WTC11 (cell line): ENCODE measurements at regions not wholly inside any gene's neighbourhood (a gene's known extent, or its start where the extent isn't known, plus 50 kb on each side); places are given as distances from the start of the nearest gene placed in this dataset.
A peak's percentile ranks its signal among the peaks of the same experiment; 100 is the strongest.

Experiments
- ATAC-seq: fragments of 200-7000 bp; cut with Tn5 transposase; 2 replicates; pipeline ENCODE4 v1.10.0; 2021; ENCODE audit warnings: mild to moderate bottlenecking, moderate library complexity
- CTCF ChIA-PET: fragments of 300-600 bp; sonication (Branson Sonifier 250); formaldehyde crosslinking; loops from one replicate; lab custom pipeline; 2021; ENCODE audit warnings: antibody characterized with exemption; lab: Charles Lee
- POLR2A ChIA-PET: fragments of 350-600 bp; sonication (Branson Sonifier 250); formaldehyde crosslinking; loops from one replicate; lab custom pipeline; 2021; ENCODE audit warnings: antibody characterized with exemption; lab: Charles Lee
- DNase-seq: peaks from one replicate; pipeline ENCODE4 v3.0.0; 2021; ENCODE audit warnings: low spot score
- H3K27ac Mint-ChIP-seq: 2 replicates; pipeline ENCODE4 v1.8.0; 2021; ENCODE audit warnings: mixed read lengths
- H3K27me3 Mint-ChIP-seq: 2 replicates; pipeline ENCODE4 v1.8.0; 2021; ENCODE audit warnings: low read depth, mild to moderate bottlenecking, moderate library complexity, mixed read lengths
- H3K36me3 Mint-ChIP-seq: 2 replicates; pipeline ENCODE4 v1.8.0; 2021; ENCODE audit warnings: mixed read lengths
- H3K4me1 Mint-ChIP-seq: 2 replicates; pipeline ENCODE4 v1.8.0; 2022; ENCODE audit warnings: mixed read lengths
- H3K4me3 Mint-ChIP-seq: 2 replicates; pipeline ENCODE4 v1.8.0; 2021; ENCODE audit warnings: mild to moderate bottlenecking, moderate library complexity, mixed read lengths
- H3K9me3 Mint-ChIP-seq: 2 replicates; pipeline ENCODE4 v1.8.0; 2021; ENCODE audit warnings: mixed read lengths
- ELF4 ChIP-seq: sonication (generic); formaldehyde crosslinking; IDR thresholded peaks from 2 replicates; pipeline ENCODE4 v1.8.1; 2022; ENCODE audit warnings: low read depth, mild to moderate bottlenecking, moderate library complexity, missing genetic modification reagents
- EMX1 ChIP-seq: fragments of 250-450 bp; sonication (Bioruptor Pico); IDR thresholded peaks from 2 replicates; pipeline ENCODE4 v1.8.0; 2021; ENCODE audit warnings: mild to moderate bottlenecking
- FOXP1 ChIP-seq: sonication (generic); formaldehyde crosslinking; IDR thresholded peaks from 2 replicates; pipeline ENCODE4 v1.8.0; 2022; ENCODE audit warnings: missing genetic modification reagents, mild to moderate bottlenecking, moderate library complexity, borderline replicate concordance
- GTF2I ChIP-seq: fragments of 250-450 bp; sonication (Bioruptor Pico); conservative IDR thresholded peaks from 2 replicates; pipeline ENCODE4 v1.4.0; 2021; ENCODE audit warnings: mild to moderate bottlenecking
- NFE2L1 ChIP-seq: sonication (generic); formaldehyde crosslinking; IDR thresholded peaks from 2 replicates; pipeline ENCODE4 v1.8.1; 2023; ENCODE audit warnings: missing genetic modification reagents
- SMAD3 ChIP-seq: sonication (generic); formaldehyde crosslinking; IDR thresholded peaks from 2 replicates; pipeline ENCODE4 v1.8.0; 2022; ENCODE audit warnings: missing genetic modification reagents, mild to moderate bottlenecking, borderline replicate concordance
- ZBTB43 ChIP-seq: sonication (generic); formaldehyde crosslinking; IDR thresholded peaks from 2 replicates; pipeline ENCODE4 v1.8.1; 2023; ENCODE audit warnings: mild to moderate bottlenecking, missing genetic modification reagents
- ZNF416 ChIP-seq: fragments of 250-450 bp; sonication (Bioruptor Pico); IDR thresholded peaks from 2 replicates; pipeline ENCODE4 v1.9.0; 2021; ENCODE audit warnings: mild to moderate bottlenecking, inconsistent platforms
- ZNF423 ChIP-seq: fragments of 250-450 bp; sonication (Bioruptor Pico); IDR thresholded peaks from 2 replicates; pipeline ENCODE4 v2.1.2; 2022; ENCODE audit warnings: mild to moderate bottlenecking, moderate library complexity
- TF ChIP-seq, protein P1 (sequence below): fragments of 200-600 bp; IDR thresholded peaks from 2 replicates; pipeline ENCODE4 v1.8.0; 2022; ENCODE audit warnings: antibody characterized with exemption
- TF ChIP-seq, protein P2 (sequence below): sonication (generic); formaldehyde crosslinking; IDR thresholded peaks from 2 replicates; pipeline ENCODE4 v1.8.0; 2022; ENCODE audit warnings: mild to moderate bottlenecking, missing genetic modification reagents
- TF ChIP-seq, protein P3 (sequence below): sonication (generic); formaldehyde crosslinking; IDR thresholded peaks from 2 replicates; pipeline ENCODE4 v1.8.1; 2023; ENCODE audit warnings: mild to moderate bottlenecking, missing genetic modification reagents, moderate library complexity

- H3K27me3 Mint-ChIP-seq = no peaks in the 10 kb centered on the region; the same call in 1 of the 2 replicates
- TF ChIP-seq, protein P1, sequence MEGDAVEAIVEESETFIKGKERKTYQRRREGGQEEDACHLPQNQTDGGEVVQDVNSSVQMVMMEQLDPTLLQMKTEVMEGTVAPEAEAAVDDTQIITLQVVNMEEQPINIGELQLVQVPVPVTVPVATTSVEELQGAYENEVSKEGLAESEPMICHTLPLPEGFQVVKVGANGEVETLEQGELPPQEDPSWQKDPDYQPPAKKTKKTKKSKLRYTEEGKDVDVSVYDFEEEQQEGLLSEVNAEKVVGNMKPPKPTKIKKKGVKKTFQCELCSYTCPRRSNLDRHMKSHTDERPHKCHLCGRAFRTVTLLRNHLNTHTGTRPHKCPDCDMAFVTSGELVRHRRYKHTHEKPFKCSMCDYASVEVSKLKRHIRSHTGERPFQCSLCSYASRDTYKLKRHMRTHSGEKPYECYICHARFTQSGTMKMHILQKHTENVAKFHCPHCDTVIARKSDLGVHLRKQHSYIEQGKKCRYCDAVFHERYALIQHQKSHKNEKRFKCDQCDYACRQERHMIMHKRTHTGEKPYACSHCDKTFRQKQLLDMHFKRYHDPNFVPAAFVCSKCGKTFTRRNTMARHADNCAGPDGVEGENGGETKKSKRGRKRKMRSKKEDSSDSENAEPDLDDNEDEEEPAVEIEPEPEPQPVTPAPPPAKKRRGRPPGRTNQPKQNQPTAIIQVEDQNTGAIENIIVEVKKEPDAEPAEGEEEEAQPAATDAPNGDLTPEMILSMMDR = peak; percentile 45; the same call in 1 of the 2 replicates
- TF ChIP-seq, protein P2, sequence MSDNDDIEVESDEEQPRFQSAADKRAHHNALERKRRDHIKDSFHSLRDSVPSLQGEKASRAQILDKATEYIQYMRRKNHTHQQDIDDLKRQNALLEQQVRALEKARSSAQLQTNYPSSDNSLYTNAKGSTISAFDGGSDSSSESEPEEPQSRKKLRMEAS (CRISPR knock-in tag) = no peak
- TF ChIP-seq, all 79 proteins: peak for 1
- H3K27ac Mint-ChIP-seq = no peak overlapping the region
- H3K4me1 Mint-ChIP-seq = peaks cover 17% of the 10 kb centered on the region
- ChIA-PET POLR2A (no interaction called here), CTCF (interaction anchor here (0.6 to 0.9 kb wide), 2 partner anchors 58 to 67 kb away, joined by 3 read pairs; no protein-coding TSS in a partner anchor)
- DNase-seq (no peak), ATAC-seq (peak; percentile 17; the same call in 1 of the 2 replicates)
- peaks cover 17% of the 10 kb centered on the region for H3K9me3 Mint-ChIP-seq
- H3K36me3 Mint-ChIP-seq = peaks cover 19% of the 10 kb centered on the region
- no peak overlapping the region for H3K4me3 Mint-ChIP-seq
These were observed 58.9 kb upstream of the FBXO33 start for GRCh38 chr14:39491134-39491571.

DNA sequence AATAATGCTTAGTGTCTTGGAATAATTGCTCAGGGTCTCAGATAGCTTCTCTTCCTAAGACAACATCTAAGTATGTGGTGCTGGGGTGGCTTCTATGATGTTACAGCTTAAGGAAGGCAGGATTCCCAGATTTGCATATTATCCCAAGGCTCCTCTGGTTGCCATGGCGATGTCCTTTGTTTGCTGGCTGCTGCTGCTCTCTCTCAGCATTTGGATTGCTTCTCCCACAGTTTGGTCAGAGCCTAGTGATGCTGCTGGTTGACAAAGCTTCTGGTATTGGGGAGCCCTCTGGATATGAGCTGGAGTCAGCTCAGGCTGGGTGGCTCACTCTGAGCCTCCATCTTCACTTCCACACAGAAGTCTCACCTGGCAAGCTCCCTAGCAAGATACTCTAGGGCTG, 56.4 kb upstream of the FBXO33 start:
- no peak for TF ChIP-seq FOXP1 (CRISPR knock-in tag)
- no peak for TF ChIP-seq ZNF416 (CRISPR knock-in tag)
- DNase-seq (peak; percentile 76), ATAC-seq (peak; percentile 88)
- Mint-ChIP-seq H3K9me3 (no peaks in the 10 kb centered on the region; the same call in 1 of the 2 replicates), H3K4me1 (peaks cover 17% of the 10 kb centered on the region), H3K27me3 (no peaks in the 10 kb centered on the region), H3K36me3 (no peaks in the 10 kb centered on the region), H3K4me3 (no peak overlapping the region), H3K27ac (no peak overlapping the region)
- ChIA-PET CTCF (interaction anchor here (1.2 kb wide), 1 partner anchor 20 kb away, joined by 5 read pairs; no protein-coding TSS in a partner anchor), POLR2A (interaction anchor here (0.8 to 1.2 kb wide), 2 partner anchors 41 to 56 kb away, joined by 3 read pairs; partner anchors contain the start of gene FBXO33)

- TF ChIP-seq ZNF423 (CRISPR knock-in tag) = no peak
- no peak for TF ChIP-seq EMX1 (CRISPR knock-in tag)
- TF ChIP-seq, protein P3, sequence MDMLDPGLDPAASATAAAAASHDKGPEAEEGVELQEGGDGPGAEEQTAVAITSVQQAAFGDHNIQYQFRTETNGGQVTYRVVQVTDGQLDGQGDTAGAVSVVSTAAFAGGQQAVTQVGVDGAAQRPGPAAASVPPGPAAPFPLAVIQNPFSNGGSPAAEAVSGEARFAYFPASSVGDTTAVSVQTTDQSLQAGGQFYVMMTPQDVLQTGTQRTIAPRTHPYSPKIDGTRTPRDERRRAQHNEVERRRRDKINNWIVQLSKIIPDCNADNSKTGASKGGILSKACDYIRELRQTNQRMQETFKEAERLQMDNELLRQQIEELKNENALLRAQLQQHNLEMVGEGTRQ (CRISPR knock-in tag) = no peak
- no peak for TF ChIP-seq GTF2I (CRISPR knock-in tag)
- no peak for TF ChIP-seq ELF4 (CRISPR knock-in tag)
- no peak for TF ChIP-seq ZBTB43 (CRISPR knock-in tag)
- no peak for TF ChIP-seq SMAD3 (CRISPR knock-in tag)
- no peak for TF ChIP-seq NFE2L1 (CRISPR knock-in tag)
- TF ChIP-seq, protein P2 (CRISPR knock-in tag) = no peak
- DNase-seq (no peak), ATAC-seq (no peak)
- Mint-ChIP-seq H3K4me1 (no peaks in the 10 kb centered on the region), H3K36me3 (no peaks in the 10 kb centered on the region), H3K9me3 (peaks cover 5% of the 10 kb centered on the region; the same call in 1 of the 2 replicates), H3K27me3 (no peaks in the 10 kb centered on the region), H3K27ac (no peak overlapping the region), H3K4me3 (no peak overlapping the region)
- CTCF ChIA-PET = no interaction called here
- POLR2A ChIA-PET = no interaction called here
These were observed 51.4 kb upstream of the FBXO33 start for GRCh38 chr14:39483682-39484081.
